OCI-LY7 (cell line): ENCODE measurements at regions not wholly inside any gene's neighbourhood (a gene's known extent, or its start where the extent isn't known, plus 50 kb on each side); places are given as distances from the start of the nearest gene placed in this dataset.

Source experiments
- EZH2phosphoT487 ChIP-seq: fragments of 200-600 bp; sonication (generic); IDR thresholded peaks from 2 replicates; pipeline ENCODE4 v1.6.1; 2018; ENCODE audit warnings: low read depth, borderline replicate concordance, mild to moderate bottlenecking, mixed run types, antibody characterized with exemption, low read length, moderate library complexity, mixed read lengths
- TF ChIP-seq, protein P1 (sequence below): fragments of 200-600 bp; sonication (generic); conservative IDR thresholded peaks from 2 replicates; pipeline ENCODE4 v1.5.1; 2014; ENCODE audit warnings: mild to moderate bottlenecking, antibody characterized with exemption, low read length, moderate library complexity, mixed read lengths

- TF ChIP-seq, protein P1, sequence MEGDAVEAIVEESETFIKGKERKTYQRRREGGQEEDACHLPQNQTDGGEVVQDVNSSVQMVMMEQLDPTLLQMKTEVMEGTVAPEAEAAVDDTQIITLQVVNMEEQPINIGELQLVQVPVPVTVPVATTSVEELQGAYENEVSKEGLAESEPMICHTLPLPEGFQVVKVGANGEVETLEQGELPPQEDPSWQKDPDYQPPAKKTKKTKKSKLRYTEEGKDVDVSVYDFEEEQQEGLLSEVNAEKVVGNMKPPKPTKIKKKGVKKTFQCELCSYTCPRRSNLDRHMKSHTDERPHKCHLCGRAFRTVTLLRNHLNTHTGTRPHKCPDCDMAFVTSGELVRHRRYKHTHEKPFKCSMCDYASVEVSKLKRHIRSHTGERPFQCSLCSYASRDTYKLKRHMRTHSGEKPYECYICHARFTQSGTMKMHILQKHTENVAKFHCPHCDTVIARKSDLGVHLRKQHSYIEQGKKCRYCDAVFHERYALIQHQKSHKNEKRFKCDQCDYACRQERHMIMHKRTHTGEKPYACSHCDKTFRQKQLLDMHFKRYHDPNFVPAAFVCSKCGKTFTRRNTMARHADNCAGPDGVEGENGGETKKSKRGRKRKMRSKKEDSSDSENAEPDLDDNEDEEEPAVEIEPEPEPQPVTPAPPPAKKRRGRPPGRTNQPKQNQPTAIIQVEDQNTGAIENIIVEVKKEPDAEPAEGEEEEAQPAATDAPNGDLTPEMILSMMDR, result no peak
- no peak for TF ChIP-seq EZH2phosphoT487
Measured at GRCh38 chr15:36067483-36068274, 511.7 kb upstream of the CDIN1 start.
